Fibroblast of lung (primary cell): ENCODE measurements at regions not wholly inside any gene's neighbourhood (a gene's known extent, or its start where the extent isn't known, plus 50 kb on each side); places are given as distances from the start of the nearest gene placed in this dataset.

Experiments used
- EZH2 ChIP-seq: IDR thresholded peaks from 2 replicates; pipeline ENCODE4 v1.5.1; 2012; ENCODE audit warnings: low read length, control low read depth, mild to moderate bottlenecking; ENCODE audit errors: missing control alignments
- TF ChIP-seq, protein P1 (sequence below), 2 donors: IDR thresholded peaks in 1 of 2; conservative IDR thresholded peaks in 1 of 2; 1 replicate in 1 of 2; 2 replicates in 1 of 2; pipeline ENCODE4 v1.5.1; 2011 to 2012; ENCODE audit warnings: low read length in 2 of 2, control low read depth in 1 of 2, inconsistent platforms in 1 of 2, low read depth in 1 of 2, mild to moderate bottlenecking in 1 of 2

GRCh38 chr6:168182366-168182765 is 103.4 kb upstream of the FRMD1 start:
- TF ChIP-seq, protein P1, sequence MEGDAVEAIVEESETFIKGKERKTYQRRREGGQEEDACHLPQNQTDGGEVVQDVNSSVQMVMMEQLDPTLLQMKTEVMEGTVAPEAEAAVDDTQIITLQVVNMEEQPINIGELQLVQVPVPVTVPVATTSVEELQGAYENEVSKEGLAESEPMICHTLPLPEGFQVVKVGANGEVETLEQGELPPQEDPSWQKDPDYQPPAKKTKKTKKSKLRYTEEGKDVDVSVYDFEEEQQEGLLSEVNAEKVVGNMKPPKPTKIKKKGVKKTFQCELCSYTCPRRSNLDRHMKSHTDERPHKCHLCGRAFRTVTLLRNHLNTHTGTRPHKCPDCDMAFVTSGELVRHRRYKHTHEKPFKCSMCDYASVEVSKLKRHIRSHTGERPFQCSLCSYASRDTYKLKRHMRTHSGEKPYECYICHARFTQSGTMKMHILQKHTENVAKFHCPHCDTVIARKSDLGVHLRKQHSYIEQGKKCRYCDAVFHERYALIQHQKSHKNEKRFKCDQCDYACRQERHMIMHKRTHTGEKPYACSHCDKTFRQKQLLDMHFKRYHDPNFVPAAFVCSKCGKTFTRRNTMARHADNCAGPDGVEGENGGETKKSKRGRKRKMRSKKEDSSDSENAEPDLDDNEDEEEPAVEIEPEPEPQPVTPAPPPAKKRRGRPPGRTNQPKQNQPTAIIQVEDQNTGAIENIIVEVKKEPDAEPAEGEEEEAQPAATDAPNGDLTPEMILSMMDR (conservative IDR thresholded peaks at IDR 0.05 in 1 of 2, IDR thresholded peaks at IDR 0.05 in 1 of 2; ENCODE audit: low read depth in 1 of 2, low read length in 2 of 2), result no peak
- no peak for TF ChIP-seq EZH2
